IPS-11a (cell line): ENCODE measurements at regions not wholly inside any gene's neighbourhood (a gene's known extent, or its start where the extent isn't known, plus 50 kb on each side); places are given as distances from the start of the nearest gene placed in this dataset.

Experiments used
- H3K4me3 ChIP-seq: one replicate; pipeline ENCODE4 v1.5.1; 2013; ENCODE audit warnings: low read depth, low read length, control low read depth

DNA sequence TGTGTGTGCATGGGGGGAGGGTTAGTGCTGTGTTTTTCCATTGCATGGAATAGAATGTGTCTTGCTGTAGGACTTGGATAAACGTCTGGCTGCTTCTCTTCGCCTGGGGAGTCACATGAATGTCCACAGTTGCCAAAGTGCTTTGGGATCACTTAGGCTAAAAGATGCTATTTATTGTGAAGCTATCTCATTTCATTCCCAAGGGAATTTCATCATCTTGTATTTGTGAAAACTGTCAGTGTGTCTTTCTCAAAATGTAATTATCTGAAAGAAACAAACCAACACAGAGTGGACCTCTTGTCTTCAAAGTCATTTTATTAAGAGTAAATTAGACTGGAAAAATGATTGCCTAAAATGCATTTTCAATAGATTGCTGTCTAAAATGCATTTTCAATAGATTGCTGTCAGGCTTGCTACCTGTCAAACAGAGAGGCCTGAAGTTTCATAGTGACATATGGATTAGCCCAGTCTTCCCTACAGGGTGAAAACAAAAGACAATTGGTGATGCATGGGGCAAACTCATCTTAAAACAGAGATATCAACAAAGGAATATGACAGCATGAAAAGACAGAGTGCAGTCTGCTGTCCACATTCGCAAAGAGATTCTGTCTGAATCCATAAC lies 117.1 kb upstream of the GOLIM4 start:
- no peak overlapping the region for H3K4me3 ChIP-seq

DNA sequence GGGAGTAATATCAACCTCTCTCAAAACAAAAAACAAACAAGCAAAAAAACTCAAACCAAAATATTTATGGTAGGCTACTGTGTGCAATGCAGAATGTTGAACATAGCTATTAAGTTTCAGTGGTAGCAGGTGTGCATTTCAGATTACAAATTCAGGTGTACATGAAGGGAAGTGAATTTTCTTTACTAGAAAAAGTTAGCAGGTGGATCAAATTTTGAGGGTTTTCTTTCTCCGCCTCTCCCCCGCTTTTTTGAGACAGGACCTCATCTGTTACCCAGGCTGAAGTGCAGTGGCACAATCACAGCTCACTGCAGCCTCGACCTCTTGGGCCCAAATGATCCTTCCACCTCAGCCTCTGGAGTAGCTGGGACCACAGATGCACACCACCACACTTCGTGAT lies 109.7 kb upstream of the GOLIM4 start:
- H3K4me3 ChIP-seq = no peak overlapping the region

DNA sequence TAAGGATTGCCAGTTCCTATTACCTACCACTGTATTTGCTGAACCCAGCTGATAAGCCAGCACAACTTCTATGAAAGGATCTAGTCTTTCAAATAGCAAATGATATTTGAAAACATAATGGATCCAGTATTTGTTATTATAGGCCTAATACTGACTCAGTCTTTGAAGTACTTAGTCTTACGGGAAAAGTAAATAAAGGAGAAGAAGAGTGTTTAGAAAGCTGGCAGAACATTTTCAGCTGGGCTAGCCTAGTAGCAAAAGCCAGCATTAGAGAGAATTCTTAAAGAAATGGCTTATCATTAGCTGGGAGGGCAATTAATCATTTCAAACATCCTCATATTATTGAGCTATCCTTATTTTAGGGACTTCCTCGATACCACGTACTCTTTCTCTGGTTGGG lies 101.4 kb upstream of the GOLIM4 start:
- no peak overlapping the region for H3K4me3 ChIP-seq

DNA sequence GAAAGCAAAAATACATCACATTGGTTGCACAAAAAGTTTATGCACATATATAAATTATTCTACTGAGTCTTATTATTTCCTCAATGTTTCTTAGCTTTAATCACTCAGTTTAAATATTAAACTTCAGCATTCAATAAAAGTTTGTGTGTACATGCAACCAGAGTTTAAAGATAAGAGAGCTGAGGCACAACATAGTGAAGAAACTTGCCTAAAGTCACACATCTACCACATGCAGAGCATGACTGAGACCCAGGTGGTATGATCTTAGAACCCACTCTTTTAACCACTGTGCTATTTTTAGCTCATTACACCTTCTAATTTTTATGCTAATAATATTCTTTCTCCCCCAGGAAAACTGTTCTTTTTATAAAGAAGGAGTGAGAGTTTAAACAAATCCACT lies 96.1 kb upstream of the GOLIM4 start:
- no peak overlapping the region for H3K4me3 ChIP-seq

DNA sequence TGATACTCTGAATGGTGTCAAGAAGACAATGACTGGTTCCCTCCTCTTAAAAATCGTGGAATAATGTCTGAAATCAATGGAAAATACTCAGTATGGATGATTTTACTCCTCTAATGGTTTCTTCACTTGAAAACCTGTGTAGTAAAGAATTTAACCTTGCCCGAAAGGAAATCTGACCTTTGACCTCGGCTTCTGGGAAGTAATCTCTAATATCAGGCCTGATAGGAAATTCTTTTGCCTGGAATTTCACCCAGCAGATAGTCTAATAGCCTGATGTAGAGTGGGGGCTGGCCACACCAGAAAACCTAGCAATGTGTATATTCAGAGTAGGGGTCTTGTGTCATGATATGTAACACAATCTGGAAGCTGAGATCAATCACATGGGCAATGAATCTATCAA lies 91.5 kb upstream of the GOLIM4 start:
- H3K4me3 ChIP-seq = no peak overlapping the region

DNA sequence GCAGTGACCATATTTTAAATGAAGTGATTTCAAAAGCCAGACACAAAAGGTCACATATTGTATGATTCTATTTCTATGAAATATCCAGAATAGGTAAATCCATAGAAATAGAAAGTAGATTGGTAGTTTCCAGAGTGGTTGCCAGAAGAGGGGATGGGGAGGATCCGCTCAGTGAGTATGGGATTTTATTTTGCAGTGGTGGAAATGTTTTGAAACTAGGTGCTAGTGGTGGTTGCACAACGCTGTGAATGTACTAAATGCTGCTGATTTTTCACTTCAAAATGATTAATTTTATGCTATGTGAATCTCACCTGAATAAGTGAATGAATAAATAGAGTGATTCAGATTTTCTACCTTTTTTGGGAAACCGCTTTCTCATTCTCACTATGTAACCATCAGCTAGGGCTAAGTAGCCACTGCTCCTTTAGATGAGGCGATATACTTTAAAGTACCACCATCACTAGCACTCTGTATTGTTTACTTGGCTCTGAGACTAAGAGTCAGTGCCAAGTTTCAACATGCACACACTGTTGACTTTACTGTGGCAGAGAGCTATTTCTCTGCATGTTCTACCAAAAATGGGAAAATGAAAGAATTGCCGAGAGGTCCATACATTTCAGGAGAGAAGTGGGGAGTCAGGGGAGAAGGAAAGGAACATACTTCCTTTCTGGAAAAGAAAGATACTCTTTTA lies 90.7 kb upstream of the GOLIM4 start:
- H3K4me3 ChIP-seq = no peak overlapping the region

DNA sequence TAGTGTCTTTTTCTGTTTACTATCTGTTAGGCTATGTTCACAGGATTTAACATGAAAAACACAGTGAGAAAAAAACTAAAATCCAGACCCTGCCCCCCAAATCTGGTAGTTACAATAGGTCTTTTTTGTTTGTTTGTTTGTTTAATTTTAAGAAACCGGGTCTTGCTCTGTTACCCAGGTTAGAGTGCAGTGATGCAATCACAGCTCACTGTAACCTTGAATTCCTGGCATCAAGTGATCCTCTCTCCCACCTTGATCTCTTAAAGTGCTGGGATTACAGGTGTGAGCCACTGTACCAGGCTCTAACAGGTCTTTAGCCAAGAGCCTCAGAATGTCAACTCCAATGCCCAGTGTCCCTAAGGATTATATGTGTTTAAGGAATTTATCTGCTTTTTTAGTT lies 88.0 kb upstream of the GOLIM4 start:
- no peak overlapping the region for H3K4me3 ChIP-seq

DNA sequence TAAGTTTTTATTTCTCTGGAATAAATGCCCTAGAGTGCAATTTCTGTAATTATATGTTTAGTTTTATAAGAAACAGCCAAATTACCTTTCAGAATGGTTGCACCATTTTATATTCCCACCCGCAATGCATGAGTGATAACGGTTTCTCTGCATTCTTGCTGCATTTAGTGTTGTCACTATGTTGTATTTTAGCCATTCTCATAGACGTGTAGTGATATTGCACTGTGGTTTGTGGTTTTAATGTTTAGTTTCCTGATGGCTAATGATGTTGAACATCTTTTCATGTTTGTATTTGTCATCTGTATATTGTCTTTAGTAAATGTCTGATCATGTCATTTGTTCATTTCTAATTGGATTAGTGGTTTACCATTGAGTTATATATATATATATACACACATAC lies 73.0 kb upstream of the GOLIM4 start:
- H3K4me3 ChIP-seq = no peak overlapping the region

DNA sequence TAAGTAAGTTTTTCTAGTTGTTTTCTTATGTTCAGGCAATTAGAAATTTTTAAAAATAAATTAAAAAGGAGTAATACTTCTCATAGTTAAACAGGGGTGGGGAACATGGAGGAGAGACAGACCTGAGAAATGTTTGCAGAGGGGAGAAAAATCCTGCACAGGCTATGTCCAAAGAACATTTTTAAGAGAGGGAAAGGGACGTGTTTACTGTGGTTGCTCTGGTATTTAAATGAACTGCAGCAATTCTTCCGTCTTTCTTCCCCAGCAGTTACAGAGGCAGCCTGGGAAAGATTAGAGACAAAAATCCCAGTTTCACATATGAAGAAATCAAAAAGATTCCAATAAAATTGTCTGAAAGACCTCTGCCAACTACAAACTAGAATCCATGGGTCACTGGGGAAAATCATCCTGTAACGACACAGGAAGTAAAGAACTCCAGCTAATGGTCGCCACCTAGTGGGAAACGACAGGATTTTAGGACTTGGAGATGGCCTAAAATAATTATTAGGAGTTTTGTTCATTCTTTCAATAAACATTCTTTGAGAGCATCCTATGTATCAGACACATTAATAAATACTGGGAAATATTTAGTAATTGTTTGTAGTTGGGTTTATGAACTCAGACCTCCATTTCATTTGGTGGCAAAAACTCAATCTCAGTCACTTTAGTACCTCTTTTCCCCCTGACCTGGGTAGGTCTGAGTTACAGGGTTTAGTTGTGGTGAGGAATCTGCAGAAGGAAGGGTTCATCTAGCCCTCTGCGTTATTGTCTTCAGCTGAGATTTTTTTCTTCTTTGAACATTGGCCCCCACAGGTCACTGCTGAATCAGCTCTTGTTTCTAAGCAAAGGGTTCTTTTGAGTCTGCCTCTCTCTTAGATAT lies 69.9 kb upstream of the GOLIM4 start:
- H3K4me3 ChIP-seq = no peak overlapping the region

DNA sequence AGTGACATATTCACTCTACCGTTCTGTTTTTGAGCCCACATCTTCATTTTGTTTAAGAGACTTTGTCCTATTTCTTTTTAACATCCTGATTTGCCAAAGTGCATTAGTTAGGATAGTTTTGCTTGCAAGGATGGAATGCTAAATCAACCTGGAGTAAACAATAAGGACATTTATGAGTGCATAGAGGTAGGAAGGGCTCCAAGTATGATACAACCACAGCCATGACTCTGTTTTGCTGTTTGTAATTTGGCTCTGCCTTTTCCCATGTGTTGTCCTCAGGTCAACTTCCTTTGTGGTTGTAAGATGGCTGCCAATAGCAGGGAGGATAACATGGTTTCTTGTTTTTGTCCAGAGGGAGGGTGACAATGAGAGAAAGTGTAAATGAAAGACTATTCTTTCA lies 66.4 kb upstream of the GOLIM4 start:
- no peak overlapping the region for H3K4me3 ChIP-seq

DNA sequence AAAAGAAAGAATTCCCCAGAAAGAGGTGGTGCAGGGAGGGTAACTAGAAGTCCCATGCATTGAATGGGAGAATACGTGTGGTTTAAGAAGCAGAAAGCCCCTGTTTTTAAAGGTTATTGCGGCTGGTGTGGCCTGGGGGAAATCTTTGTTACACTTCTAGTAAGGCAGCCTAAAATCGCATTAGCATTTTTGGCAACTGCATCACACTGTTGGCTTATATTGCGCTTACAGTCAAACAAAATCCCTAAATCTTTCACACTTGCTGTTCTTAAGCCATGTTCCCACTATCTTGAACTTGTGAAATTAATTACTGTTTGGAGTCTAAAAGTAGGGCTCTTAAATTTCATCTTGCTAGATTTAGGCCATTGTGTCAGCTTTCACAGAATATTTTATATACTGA lies 66.0 kb upstream of the GOLIM4 start:
- H3K4me3 ChIP-seq = no peak overlapping the region

DNA sequence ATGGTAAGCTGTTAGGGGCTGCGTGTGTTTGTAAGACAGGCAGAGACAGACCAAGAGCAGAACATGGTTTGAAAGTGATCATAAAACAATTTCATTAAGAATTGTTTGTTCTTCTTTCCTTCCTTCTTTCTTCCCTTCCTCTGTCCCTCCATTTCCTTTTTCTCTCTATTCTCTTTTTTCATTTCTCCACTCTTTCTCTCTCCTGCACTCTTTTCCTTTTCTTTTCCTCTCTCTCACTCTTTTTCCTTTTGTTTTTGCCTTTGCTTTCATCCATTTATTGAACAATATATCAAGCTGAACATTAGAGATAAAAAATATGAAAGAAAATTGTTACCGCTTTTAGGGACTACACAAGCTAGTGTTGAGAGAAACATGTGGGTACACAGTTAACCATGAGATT lies 62.2 kb upstream of the GOLIM4 start:
- H3K4me3 ChIP-seq = no peak overlapping the region

DNA sequence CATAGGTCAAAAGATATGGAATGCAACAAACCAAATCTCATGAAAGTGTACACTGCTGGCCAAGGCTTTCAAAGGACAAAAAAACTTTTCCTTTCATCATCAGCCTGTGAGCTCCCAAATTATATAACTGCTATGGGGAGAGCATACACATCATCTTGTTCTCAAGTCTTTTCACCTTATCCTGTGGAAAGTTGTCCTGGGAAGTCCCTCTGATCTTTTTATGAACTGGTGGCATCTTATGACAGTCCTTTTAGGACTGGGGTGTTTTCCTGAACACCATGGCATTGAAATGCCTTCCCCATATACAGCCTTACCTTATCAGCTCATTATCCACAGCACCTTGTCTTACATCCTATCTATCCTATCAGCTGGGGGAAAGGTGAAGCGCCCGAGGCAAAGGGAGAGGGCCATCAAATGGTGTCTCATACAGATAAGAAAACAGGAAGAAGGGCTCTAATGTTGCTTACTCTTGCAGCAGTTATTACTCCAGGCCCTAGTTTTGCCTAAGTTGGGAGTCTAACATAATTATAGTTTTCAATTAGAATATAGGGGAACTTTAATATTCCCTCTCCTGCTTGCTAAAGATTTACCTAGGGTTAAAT lies 61.5 kb upstream of the GOLIM4 start:
- H3K4me3 ChIP-seq = no peak overlapping the region

DNA sequence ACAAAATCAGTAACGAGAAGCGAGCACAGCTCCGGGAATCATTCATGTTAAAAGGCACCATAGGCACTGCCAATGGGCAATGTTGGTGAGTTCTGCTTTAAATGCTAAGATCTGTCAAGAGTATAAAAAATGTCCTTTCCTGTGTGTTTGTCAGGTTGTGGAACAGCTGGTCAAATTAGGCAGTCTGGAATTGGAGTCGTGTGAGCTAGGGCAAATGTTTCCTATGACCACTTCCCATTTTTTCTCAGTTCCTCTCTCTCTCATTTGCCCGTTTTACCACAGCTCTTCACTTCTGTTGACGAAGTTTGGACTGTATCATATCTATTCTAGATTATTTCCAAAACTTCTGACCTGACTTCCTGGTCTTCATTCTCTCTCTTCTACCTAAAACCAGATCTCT lies 60.8 kb upstream of the GOLIM4 start:
- no peak overlapping the region for H3K4me3 ChIP-seq

DNA sequence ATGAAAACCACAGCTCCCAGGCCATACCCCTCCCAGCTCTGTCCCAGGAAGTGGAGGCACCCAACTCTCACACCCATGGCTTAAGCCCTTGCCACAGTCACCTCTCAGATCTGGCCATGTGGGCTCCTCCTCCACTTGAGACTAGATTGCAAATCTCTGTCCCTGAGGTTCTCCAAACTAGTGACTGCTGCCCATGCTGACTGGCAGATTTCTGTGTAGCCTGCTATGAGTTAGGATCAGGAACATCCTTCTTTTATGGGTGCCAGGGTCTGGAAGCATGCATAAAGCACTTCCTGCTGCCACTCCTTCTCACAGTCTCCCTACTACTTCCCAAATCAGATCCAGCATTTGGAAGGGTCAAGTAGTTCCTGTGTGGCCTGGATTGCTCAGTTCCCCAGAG lies 59.6 kb upstream of the GOLIM4 start:
- H3K4me3 ChIP-seq = no peak overlapping the region

DNA sequence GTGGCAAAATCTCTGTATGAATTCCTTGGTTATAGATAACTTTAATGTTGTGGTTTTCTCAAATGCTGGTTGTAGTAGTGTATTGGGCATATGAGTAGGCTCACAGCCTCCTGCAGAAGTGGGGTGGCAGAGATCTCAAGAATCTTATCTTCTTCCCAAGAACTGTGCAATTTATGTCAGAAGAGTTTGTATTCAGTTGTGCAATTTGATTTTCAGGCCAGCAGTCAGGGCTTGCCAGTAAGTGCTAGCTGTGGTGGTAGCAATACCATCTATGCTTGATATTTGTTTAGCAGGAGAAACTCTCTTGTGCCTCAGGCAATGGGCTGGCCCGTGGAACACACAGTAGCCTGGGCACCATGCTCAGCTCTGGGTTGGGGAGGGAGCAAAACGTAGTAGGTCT lies 58.4 kb upstream of the GOLIM4 start:
- H3K4me3 ChIP-seq = no peak overlapping the region

DNA sequence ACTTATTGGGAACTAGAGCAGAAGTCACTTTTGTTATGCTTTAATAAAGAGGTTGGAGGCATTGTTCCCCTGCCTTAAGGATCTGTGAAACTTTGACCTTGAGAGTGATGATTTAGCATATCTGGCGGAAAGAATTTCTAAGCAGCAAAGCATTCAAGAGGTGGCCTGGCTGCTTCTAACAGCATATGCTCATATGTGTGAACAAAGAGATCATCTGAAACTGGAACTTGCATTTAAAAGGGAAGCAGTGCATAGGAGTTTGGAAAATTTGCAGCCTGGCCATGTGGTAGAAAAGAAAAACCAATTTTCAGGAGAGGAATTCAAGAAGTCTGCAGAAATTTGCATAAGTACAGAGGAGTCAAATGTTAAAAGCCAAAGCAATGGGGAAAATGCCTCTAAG lies 56.4 kb upstream of the GOLIM4 start:
- H3K4me3 ChIP-seq = no peak overlapping the region
